OCI-LY1 (cell line): ENCODE measurements at regions not wholly inside any gene's neighbourhood (a gene's known extent, or its start where the extent isn't known, plus 50 kb on each side); places are given as distances from the start of the nearest gene placed in this dataset.

Source experiments
- CTCF ChIP-seq: fragments of 200-600 bp; sonication (generic), shearing (Covaris generic); IDR thresholded peaks from 2 replicates; pipeline ENCODE4 v1.5.1; 2017; ENCODE audit warnings: mild to moderate bottlenecking, antibody characterized with exemption, low read length, moderate library complexity, mixed read lengths
- EZH2 ChIP-seq: fragments of 200-600 bp; sonication (generic), shearing (Covaris generic); IDR thresholded peaks from 2 replicates; pipeline ENCODE4 v1.8.0; 2017; ENCODE audit warnings: borderline replicate concordance, mixed run types, mild to moderate bottlenecking, antibody characterized with exemption, low read length, moderate library complexity, mixed read lengths

- TF ChIP-seq CTCF (no peak), EZH2 (no peak)
Measured at GRCh38 chr10:58044072-58044471, 223.6 kb downstream of the IPMK start.
